Suprapubic skin (tissue), 4 donors: ENCODE measurements at regions not wholly inside any gene's neighbourhood (a gene's known extent, or its start where the extent isn't known, plus 50 kb on each side); places are given as distances from the start of the nearest gene placed in this dataset.

ENCODE experiments used
- DNase-seq, 2 donors: peaks; one replicate each; pipeline ENCODE4 v3.0.0-alpha.2; 2019; ENCODE audit warnings: low spot score in 2 of 2
- H3K27ac ChIP-seq: fragments of 200-600 bp; sonication (generic); one replicate; pipeline ENCODE4 v1.5.1; 2019
- H3K27me3 ChIP-seq: fragments of 200-600 bp; sonication (generic); one replicate; pipeline ENCODE4 v1.5.1; 2019
- H3K36me3 ChIP-seq: fragments of 200-600 bp; sonication (generic); one replicate; pipeline ENCODE4 v1.5.1; 2019
- H3K4me1 ChIP-seq: fragments of 200-600 bp; sonication (generic); one replicate; pipeline ENCODE4 v1.5.1; 2019
- H3K4me3 ChIP-seq: fragments of 200-600 bp; sonication (generic); one replicate; pipeline ENCODE4 v1.5.1; 2019; ENCODE audit warnings: mild to moderate bottlenecking
- H3K9me3 ChIP-seq: fragments of 200-600 bp; sonication (generic); one replicate; pipeline ENCODE4 v1.5.1; 2019
- EP300 ChIP-seq: sonication (generic); formaldehyde crosslinking; IDR thresholded peaks from one replicate; pipeline ENCODE4 v1.6.1; 2017; ENCODE audit warnings: antibody characterized with exemption
- POLR2A ChIP-seq, 2 donors: fragments of 450-650 bp; IDR thresholded peaks; one replicate each; pipeline ENCODE4 v1.6.1; 2017; ENCODE audit warnings: antibody characterized with exemption in 2 of 2, mild to moderate bottlenecking in 2 of 2, moderate library complexity in 2 of 2
- POLR2AphosphoS5 ChIP-seq, 3 donors: sonication (generic); formaldehyde crosslinking; IDR thresholded peaks; one replicate each; pipeline ENCODE4 v1.6.1; 2017; ENCODE audit warnings: antibody characterized with exemption in 3 of 3
- WGBS: methylation state at CpG from one replicate; pipeline ENCODE4 v1.1.5; 2018; 5-methylcytosine and 5-hydroxymethylcytosine counted together
- TF ChIP-seq, protein P1 (sequence below), 2 donors: fragments of 200-600 bp in 1 of 2; fragments of 450-650 bp in 1 of 2; sonication (generic) in 1 of 2; IDR thresholded peaks; one replicate each; pipeline ENCODE4 v1.5.1; 2016 to 2019; ENCODE audit warnings: antibody characterized with exemption in 2 of 2, mild to moderate bottlenecking in 1 of 2, moderate library complexity in 1 of 2

DNA sequence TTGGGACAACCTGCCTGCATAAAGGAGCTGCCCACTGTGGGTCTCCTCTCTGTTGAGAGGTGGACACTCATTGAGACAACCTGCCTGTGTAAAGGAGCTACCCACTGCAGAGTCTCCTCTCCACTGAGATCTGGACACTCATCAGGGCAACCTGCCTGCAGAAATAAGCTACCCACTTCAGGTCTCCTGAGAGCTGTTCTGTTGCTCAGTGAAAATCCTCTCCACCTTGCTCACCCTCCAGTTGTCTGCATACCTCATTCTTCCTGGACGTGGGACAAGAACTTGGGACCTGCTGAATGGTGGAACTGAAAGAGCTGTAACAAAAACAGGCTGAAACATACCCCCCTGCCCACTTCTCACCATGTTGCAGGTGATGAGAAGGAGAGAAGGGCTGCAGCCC lies 59.9 kb upstream of the CDKN2AIP start:
- 88% methylated on average over 1 of the region's 1 CpG for WGBS

DNA sequence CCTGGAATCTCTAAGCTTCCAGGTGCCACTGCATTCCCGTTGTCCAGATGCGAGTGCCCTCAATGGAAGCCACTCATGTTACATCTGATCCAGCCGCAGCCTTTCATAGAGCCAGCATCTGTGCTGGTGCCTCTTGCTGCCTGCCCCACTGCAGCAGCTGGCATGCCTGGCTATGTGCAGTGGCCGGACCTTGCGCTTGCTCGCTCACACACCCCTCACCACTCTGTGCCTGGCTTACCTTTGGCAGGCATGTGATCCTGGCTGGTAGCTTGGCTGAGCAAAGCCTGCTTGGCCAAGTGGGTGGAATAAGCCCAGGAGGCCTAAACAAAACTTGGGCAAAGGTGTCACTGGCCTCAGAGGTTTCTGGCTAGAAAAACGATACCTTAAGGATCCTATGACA lies 59.5 kb upstream of the CDKN2AIP start:
- Histone ChIP-seq H3K9me3 (no peaks in the 10 kb centered on the region), H3K36me3 (no peaks in the 10 kb centered on the region), H3K4me1 (no peaks in the 10 kb centered on the region), H3K27ac (no peak overlapping the region), H3K4me3 (no peak overlapping the region), H3K27me3 (peaks cover 13% of the 10 kb centered on the region)
- TF ChIP-seq EP300 (no peak), POLR2A (IDR thresholded peaks at IDR 0.05) (no peak), POLR2AphosphoS5 (IDR thresholded peaks at IDR 0.05) (no peak)
- TF ChIP-seq, protein P1, sequence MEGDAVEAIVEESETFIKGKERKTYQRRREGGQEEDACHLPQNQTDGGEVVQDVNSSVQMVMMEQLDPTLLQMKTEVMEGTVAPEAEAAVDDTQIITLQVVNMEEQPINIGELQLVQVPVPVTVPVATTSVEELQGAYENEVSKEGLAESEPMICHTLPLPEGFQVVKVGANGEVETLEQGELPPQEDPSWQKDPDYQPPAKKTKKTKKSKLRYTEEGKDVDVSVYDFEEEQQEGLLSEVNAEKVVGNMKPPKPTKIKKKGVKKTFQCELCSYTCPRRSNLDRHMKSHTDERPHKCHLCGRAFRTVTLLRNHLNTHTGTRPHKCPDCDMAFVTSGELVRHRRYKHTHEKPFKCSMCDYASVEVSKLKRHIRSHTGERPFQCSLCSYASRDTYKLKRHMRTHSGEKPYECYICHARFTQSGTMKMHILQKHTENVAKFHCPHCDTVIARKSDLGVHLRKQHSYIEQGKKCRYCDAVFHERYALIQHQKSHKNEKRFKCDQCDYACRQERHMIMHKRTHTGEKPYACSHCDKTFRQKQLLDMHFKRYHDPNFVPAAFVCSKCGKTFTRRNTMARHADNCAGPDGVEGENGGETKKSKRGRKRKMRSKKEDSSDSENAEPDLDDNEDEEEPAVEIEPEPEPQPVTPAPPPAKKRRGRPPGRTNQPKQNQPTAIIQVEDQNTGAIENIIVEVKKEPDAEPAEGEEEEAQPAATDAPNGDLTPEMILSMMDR (IDR thresholded peaks at IDR 0.05) = no peak
- DNase-seq = peak in 1 of 2 donors; percentile 41
- WGBS = 68% methylated on average over 4 of the region's 7 CpGs

More for the DNA sequence above, 59.9 kb upstream of the CDKN2AIP start:
- no peaks in the 10 kb centered on the region for H3K9me3 ChIP-seq
- no peak overlapping the region for H3K4me3 ChIP-seq
- no peak overlapping the region for H3K27ac ChIP-seq
- DNase-seq = peak in 1 of 2 donors; percentile 1
- H3K4me1 ChIP-seq = no peaks in the 10 kb centered on the region
- peaks cover 10% of the 10 kb centered on the region for H3K27me3 ChIP-seq
- TF ChIP-seq POLR2AphosphoS5 (IDR thresholded peaks at IDR 0.05) = no peak
- TF ChIP-seq EP300 = no peak
- TF ChIP-seq POLR2A (IDR thresholded peaks at IDR 0.05) = no peak
- TF ChIP-seq, protein P1 (IDR thresholded peaks at IDR 0.05) = no peak
- no peaks in the 10 kb centered on the region for H3K36me3 ChIP-seq

DNA sequence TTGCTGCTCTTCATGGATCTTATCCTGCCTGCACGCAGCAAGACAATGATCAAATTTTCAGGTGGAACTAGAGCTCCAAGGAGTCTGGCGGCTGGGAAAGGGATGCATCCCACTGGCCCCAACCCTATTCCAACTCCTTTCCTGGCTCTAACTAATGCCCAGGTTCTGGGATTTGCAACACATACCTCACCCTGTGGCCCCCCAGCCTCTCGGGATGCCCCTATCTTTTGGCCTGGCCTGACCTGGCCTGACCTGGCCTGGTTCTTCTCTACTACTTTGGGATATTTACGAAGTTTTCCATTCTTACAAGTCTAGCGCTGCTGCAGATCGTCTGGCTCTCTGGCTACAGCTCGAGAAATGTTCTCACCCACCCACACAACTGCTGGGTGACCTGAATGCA lies 56.4 kb upstream of the CDKN2AIP start:
- Histone ChIP-seq H3K9me3 (no peaks in the 10 kb centered on the region), H3K27ac (no peak overlapping the region), H3K36me3 (no peaks in the 10 kb centered on the region), H3K27me3 (peaks cover 27% of the 10 kb centered on the region), H3K4me1 (no peaks in the 10 kb centered on the region), H3K4me3 (no peak overlapping the region)
- no peak for TF ChIP-seq EP300
- TF ChIP-seq, protein P1 (IDR thresholded peaks at IDR 0.05) = no peak
- no peak for TF ChIP-seq POLR2A (IDR thresholded peaks at IDR 0.05)
- no peak for TF ChIP-seq POLR2AphosphoS5 (IDR thresholded peaks at IDR 0.05)
- DNase-seq = peak in 1 of 2 donors; percentile 24
- 83% methylated on average over 7 of the region's 7 CpGs for WGBS

DNA sequence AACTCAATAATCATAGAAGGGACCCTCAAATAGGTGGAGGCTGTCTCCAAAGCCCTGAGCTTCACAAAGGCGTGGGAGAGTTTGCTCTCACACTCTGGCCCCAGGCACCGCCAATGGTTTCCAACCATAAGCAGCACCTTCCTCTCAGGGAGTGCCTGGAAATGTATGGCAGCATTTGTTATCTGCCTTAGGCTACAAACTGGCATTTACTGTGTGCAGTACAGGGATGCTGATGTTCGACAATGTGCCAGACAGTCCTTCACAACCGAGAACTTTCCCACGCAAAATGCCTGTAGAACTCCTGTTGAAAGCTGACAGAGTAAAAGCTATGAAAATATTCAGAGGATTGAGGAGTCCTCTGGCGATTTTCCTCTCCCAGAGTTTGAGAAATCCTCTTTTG lies 55.7 kb upstream of the CDKN2AIP start:
- 72% methylated on average over 6 of the region's 6 CpGs for WGBS
- H3K27me3 ChIP-seq = peaks cover 27% of the 10 kb centered on the region

DNA sequence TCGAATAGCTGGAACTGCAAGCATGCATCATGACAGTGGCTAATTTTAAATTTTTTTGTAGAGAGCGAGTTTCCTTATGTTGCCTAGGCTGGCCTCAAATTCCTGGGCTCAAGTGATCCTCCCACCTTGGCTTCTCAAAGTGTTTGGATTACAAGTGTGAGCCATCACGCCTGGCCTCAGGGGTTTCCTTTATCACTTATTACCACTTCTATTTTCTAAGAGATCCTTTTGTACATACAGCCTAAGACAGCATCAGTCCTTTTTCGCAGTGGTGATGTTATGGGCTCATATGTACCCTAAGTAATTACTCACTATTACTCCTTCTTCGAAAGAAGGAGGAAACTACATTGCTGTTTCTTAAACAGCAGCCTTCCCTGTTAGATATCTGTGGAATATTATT lies 54.1 kb upstream of the CDKN2AIP start:
- H3K27ac ChIP-seq = no peak overlapping the region
- H3K4me1 ChIP-seq = no peaks in the 10 kb centered on the region
- H3K9me3 ChIP-seq = no peaks in the 10 kb centered on the region
- H3K4me3 ChIP-seq = no peak overlapping the region
- no peak for TF ChIP-seq POLR2AphosphoS5 (IDR thresholded peaks at IDR 0.05)
- TF ChIP-seq, protein P1 (IDR thresholded peaks at IDR 0.05) = no peak
- no peak for TF ChIP-seq EP300
- no peak for TF ChIP-seq POLR2A (IDR thresholded peaks at IDR 0.05)
- DNase-seq = peak in 1 of 2 donors; percentile 9
- 67% methylated on average over 5 of the region's 5 CpGs for WGBS
- no peaks in the 10 kb centered on the region for H3K36me3 ChIP-seq
- H3K27me3 ChIP-seq = peaks cover 27% of the 10 kb centered on the region

More for the DNA sequence above, 55.7 kb upstream of the CDKN2AIP start:
- no peaks in the 10 kb centered on the region for H3K9me3 ChIP-seq
- no peaks in the 10 kb centered on the region for H3K4me1 ChIP-seq
- no peak overlapping the region for H3K27ac ChIP-seq
- TF ChIP-seq EP300 (no peak), POLR2A (IDR thresholded peaks at IDR 0.05) (no peak), POLR2AphosphoS5 (IDR thresholded peaks at IDR 0.05) (no peak)
- TF ChIP-seq, protein P1 (IDR thresholded peaks at IDR 0.05) = no peak
- no peak overlapping the region for H3K4me3 ChIP-seq
- DNase-seq = peak in 1 of 2 donors; percentile 30
- H3K36me3 ChIP-seq = no peaks in the 10 kb centered on the region
